HepG2 (cell line): ENCODE measurements at regions not wholly inside any gene's neighbourhood (a gene's known extent, or its start where the extent isn't known, plus 50 kb on each side); places are given as distances from the start of the nearest gene placed in this dataset.

Experiments used
- ATAC-seq: fragments of 200-7000 bp; cut with Tn5 transposase; 3 replicates; pipeline ENCODE4 v1.9.1; 2020; ENCODE audit warnings: mild to moderate bottlenecking, moderate library complexity
- BruUV-seq: library from RNA; stranded (reverse); fragments of 400-500 nt; replicated peaks from 2 replicates; lab custom pipeline; 2021; lab: Mats Ljungman, UMichigan
- CTCF ChIA-PET: fragments of 300-600 bp; formaldehyde crosslinking; extraction: SDS; loops from one replicate; lab custom pipeline; 2021; ENCODE audit warnings: low total read pairs, inconsistent platforms, low intra/inter-chr PET ratio; lab: Yijun Ruan, JAX
- POLR2A ChIA-PET: fragments of 350-600 bp; sonication (Branson Sonifier 250); formaldehyde crosslinking; loops from one replicate; lab custom pipeline; 2020; ENCODE audit warnings: antibody characterized with exemption, inconsistent platforms; lab: Yijun Ruan, JAX
- DNase-seq: peaks from one replicate; pipeline ENCODE4 v3.0.0-alpha.2; 2015; ENCODE audit warnings: low spot score
- FAIRE-seq: peaks from 3 replicates; lab custom pipeline; 2011; peaks lifted over from hg19 to GRCh38; lab: Jason Lieb, UNC
- H2AFZ ChIP-seq: one replicate; pipeline ENCODE4 v1.6.1; 2011; ENCODE audit warnings: low read length, inconsistent platforms
- H3K27ac ChIP-seq: fragments of 300-600 bp; 3 replicates; pipeline ENCODE4 v1.8.0; 2011; ENCODE audit warnings: mixed run types, mild to moderate bottlenecking, mixed read lengths, low read length, inconsistent platforms; ENCODE audit not compliant: insufficient read depth; ENCODE audit errors: extremely low read length
- H3K27me3 ChIP-seq, 2 experiments: fragments of 200-600 bp in 1 of 2; 2 replicates in 1 of 2; 3 replicates in 1 of 2; pipeline versions ENCODE4 v1.6.0 to v1.8.0; 2011; ENCODE audit warnings: low read length in 2 of 2, mild to moderate bottlenecking in 2 of 2, moderate library complexity in 2 of 2, inconsistent platforms in 1 of 2; ENCODE audit not compliant: insufficient read depth in 2 of 2, control insufficient read depth in 1 of 2
- H3K36me3 ChIP-seq, 2 experiments: fragments of 200-600 bp in 1 of 2; replicated peaks in 1 of 2; 2 replicates in 1 of 2; 3 replicates in 1 of 2; pipeline versions ENCODE4 v1.5.1 to v1.8.0; 2011; ENCODE audit warnings: low read length in 2 of 2, inconsistent platforms in 1 of 2; ENCODE audit not compliant: insufficient read depth in 2 of 2, control insufficient read depth in 1 of 2
- H3K4me1 ChIP-seq: 2 replicates; pipeline ENCODE4 v1.5.1; 2012; ENCODE audit warnings: low read length, inconsistent platforms; ENCODE audit not compliant: insufficient read depth
- H3K4me2 ChIP-seq: 2 replicates; pipeline ENCODE4 v1.6.0; 2011; ENCODE audit warnings: low read depth, low read length, inconsistent platforms
- H3K4me3 ChIP-seq, 3 experiments: fragments of 200-600 bp in 1 of 3; sonication (generic), shearing (Covaris generic) in 1 of 3; replicated peaks in 1 of 3; 2 replicates each; pipeline ENCODE4 v1.5.1; 2011 to 2016; ENCODE audit warnings: low read length in 3 of 3, inconsistent platforms in 2 of 3, low read depth in 2 of 3, mild to moderate bottlenecking in 2 of 3, control low read depth in 1 of 3, mixed read lengths in 1 of 3; ENCODE audit not compliant: insufficient read depth in 1 of 3
- H3K79me2 ChIP-seq: one replicate; pipeline ENCODE4 v1.6.1; 2011; ENCODE audit warnings: low read length, inconsistent platforms; ENCODE audit not compliant: insufficient read depth
- H3K9ac ChIP-seq: 2 replicates; pipeline ENCODE4 v1.6.0; 2011; ENCODE audit warnings: mild to moderate bottlenecking, low read depth, low read length, inconsistent platforms; ENCODE audit not compliant: insufficient read depth
- H3K9me3 ChIP-seq: 2 replicates; pipeline ENCODE4 v1.5.1; 2012; ENCODE audit warnings: mild to moderate bottlenecking, low read length
- H4K20me1 ChIP-seq: 2 replicates; pipeline ENCODE4 v1.6.0; 2011; ENCODE audit warnings: inconsistent platforms, mild to moderate bottlenecking, low read length, moderate library complexity; ENCODE audit not compliant: insufficient read depth
- ATF7 ChIP-seq, 2 experiments: fragments of 450-650 bp in 1 of 2; sonication (generic) in 1 of 2; formaldehyde crosslinking in 1 of 2; IDR thresholded peaks; 2 replicates each; pipeline versions ENCODE4 v1.4.0 to v1.6.1; 2016 to 2020; ENCODE audit warnings: antibody characterized with exemption in 1 of 2, mild to moderate bottlenecking in 1 of 2, missing genetic modification reagents in 1 of 2
- CREB1 ChIP-seq, 2 experiments: fragments of 450-650 bp in 1 of 2; IDR thresholded peaks; 2 replicates each; pipeline ENCODE4 v1.6.1; 2016 to 2017; ENCODE audit warnings: control low read depth in 1 of 2, mild to moderate bottlenecking in 1 of 2, missing compliant biosample characterization in 1 of 2, missing genetic modification characterization in 1 of 2
- HCFC1 ChIP-seq: fragments of 150-350 bp; IDR thresholded peaks from 2 replicates; pipeline ENCODE4 v1.6.1; 2014; ENCODE audit warnings: low read depth, low read length
- HNF4A ChIP-seq: sonication (generic); formaldehyde crosslinking; IDR thresholded peaks from 2 replicates; pipeline ENCODE4 v1.4.0; 2020; ENCODE audit warnings: missing genetic modification reagents
- KLF9 ChIP-seq: IDR thresholded peaks from 2 replicates; pipeline ENCODE4 v1.6.1; 2016; ENCODE audit warnings: low read depth
- NFIB ChIP-seq: sonication (generic); formaldehyde crosslinking; IDR thresholded peaks from 2 replicates; pipeline ENCODE4 v1.9.0; 2021; ENCODE audit warnings: missing genetic modification reagents, mild to moderate bottlenecking, borderline replicate concordance
- NFYB ChIP-seq: sonication (generic); formaldehyde crosslinking; IDR thresholded peaks from 2 replicates; pipeline ENCODE4 v1.4.0; 2020; ENCODE audit warnings: missing genetic modification reagents
- PHF20 ChIP-seq: sonication (generic); formaldehyde crosslinking; IDR thresholded peaks from 2 replicates; pipeline ENCODE4 v1.5.0; 2020; ENCODE audit warnings: mild to moderate bottlenecking, missing genetic modification reagents
- TGIF2 ChIP-seq: IDR thresholded peaks from 2 replicates; pipeline ENCODE4 v1.6.1; 2016; ENCODE audit warnings: control low read depth, missing compliant biosample characterization
- ZMAT3 ChIP-seq: sonication (generic); formaldehyde crosslinking; conservative IDR thresholded peaks from 2 replicates; pipeline ENCODE4 v1.7.0; 2021; ENCODE audit warnings: missing genetic modification reagents
- ZNF263 ChIP-seq: sonication (generic); formaldehyde crosslinking; IDR thresholded peaks from 2 replicates; pipeline ENCODE4 v1.4.0; 2020; ENCODE audit warnings: missing genetic modification reagents
- ZNF343 ChIP-seq: sonication (generic); formaldehyde crosslinking; IDR thresholded peaks from 2 replicates; pipeline ENCODE4 v1.4.0; 2020; ENCODE audit warnings: mild to moderate bottlenecking, missing genetic modification reagents
- ZNF547 ChIP-seq: sonication (generic); formaldehyde crosslinking; IDR thresholded peaks from 2 replicates; pipeline ENCODE4 v1.5.1; 2020; ENCODE audit warnings: mild to moderate bottlenecking, missing genetic modification reagents
- ZNF556 ChIP-seq: sonication (generic); formaldehyde crosslinking; IDR thresholded peaks from 2 replicates; pipeline ENCODE4 v1.4.0; 2020; ENCODE audit warnings: mild to moderate bottlenecking, missing genetic modification reagents, borderline replicate concordance
- ZNF589 ChIP-seq: sonication (generic); formaldehyde crosslinking; conservative IDR thresholded peaks from 2 replicates; pipeline ENCODE4 v1.8.0; 2022; ENCODE audit warnings: mild to moderate bottlenecking, moderate library complexity, missing genetic modification reagents
- ZNF773 ChIP-seq: sonication (generic); formaldehyde crosslinking; IDR thresholded peaks from 2 replicates; pipeline ENCODE4 v1.4.0; 2020; ENCODE audit warnings: missing genetic modification reagents, borderline replicate concordance
- ZSCAN25 ChIP-seq: sonication (generic); formaldehyde crosslinking; IDR thresholded peaks from 2 replicates; pipeline ENCODE4 v1.8.0; 2022; ENCODE audit warnings: mild to moderate bottlenecking, missing genetic modification reagents
- WGBS: methylation state at CpG from one replicate; pipeline ENCODE4 v1.1.6; 2017; ENCODE audit warnings: low lambda C conversion rate; 5-methylcytosine and 5-hydroxymethylcytosine counted together
- in situ Hi-C: cut with HindIII; loops from 2 replicates; pipeline ENCODE4 v1.10.0; 2017; ENCODE audit warnings: low pct_unique_long_range_greater_than_20kb; ENCODE audit not compliant: extremely low pct_ligation_motif_present
- intact Hi-C: fragments of 100-400 bp; cut with micrococcal nuclease; formaldehyde crosslinking; loops from one replicate; pipeline ENCODE4 v1.10.0; 2022; ENCODE audit not compliant: unreplicated experiment
- TF ChIP-seq, protein P1 (sequence below): sonication (generic); formaldehyde crosslinking; IDR thresholded peaks from 2 replicates; pipeline ENCODE4 v1.4.0; 2020; ENCODE audit warnings: mild to moderate bottlenecking, low read depth, missing genetic modification reagents
- TF ChIP-seq, protein P2 (sequence below): IDR thresholded peaks from 2 replicates; pipeline ENCODE4 v1.6.1; 2012; ENCODE audit warnings: low read depth, low read length, improper control_type of control experiment
- TF ChIP-seq, protein P3 (sequence below): sonication (generic); formaldehyde crosslinking; IDR thresholded peaks from 2 replicates; pipeline ENCODE4 v1.5.0; 2020; ENCODE audit warnings: mild to moderate bottlenecking, missing genetic modification reagents
- TF ChIP-seq, protein P4 (sequence below): sonication (generic); formaldehyde crosslinking; IDR thresholded peaks from 2 replicates; pipeline ENCODE4 v1.5.0; 2020; ENCODE audit warnings: missing genetic modification reagents

DNA sequence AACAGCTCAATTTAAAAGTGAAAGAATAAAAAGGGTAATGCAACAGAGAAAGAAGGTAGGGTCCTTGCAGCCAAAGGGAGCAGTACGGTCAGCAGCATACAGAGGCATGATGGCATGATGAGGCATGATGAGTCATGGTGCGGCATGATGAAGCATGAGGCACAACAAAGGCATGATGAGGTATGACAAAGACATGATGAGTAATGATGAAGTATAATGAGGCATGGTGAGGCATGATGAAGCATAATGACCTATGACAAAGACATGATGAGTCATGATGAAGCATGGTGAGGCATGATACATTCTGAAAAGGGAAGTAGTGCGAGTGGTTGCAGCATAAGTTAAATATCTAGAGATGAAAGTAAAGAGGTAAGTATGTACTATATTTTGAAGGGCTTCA is 673.2 kb downstream of the TMEM182 start:
- ChIA-PET CTCF (no interaction called here), POLR2A (no interaction called here)
- no peak overlapping the region for H3K4me3 ChIP-seq
- no peak overlapping the region for H3K4me2 ChIP-seq
- no peak overlapping the region for H2AFZ ChIP-seq
- in situ Hi-C loops (no loop called here), intact Hi-C loops (no loop called here)
- H3K9me3 ChIP-seq = peaks cover 6% of the 10 kb centered on the region; the same call in 1 of the 2 replicates
- H4K20me1 ChIP-seq = no peaks in the 10 kb centered on the region
- H3K36me3 ChIP-seq = no peaks in the 10 kb centered on the region
- no TSS peak for BruUV-seq
- DNase-seq = no peak
- no peak for ATAC-seq
- H3K79me2 ChIP-seq = no peaks in the 10 kb centered on the region
- no peak for FAIRE-seq
- H3K27ac ChIP-seq = no peak overlapping the region
- no peaks in the 10 kb centered on the region for H3K4me1 ChIP-seq
- H3K9ac ChIP-seq = no peak overlapping the region
- H3K27me3 ChIP-seq = no peaks in the 10 kb centered on the region
- WGBS = 37% methylated on average over 3 of the region's 3 CpGs
- TF ChIP-seq ZNF263 (no peak), HCFC1 (no peak), ZNF773 (CRISPR knock-in tag) (no peak), PHF20 (CRISPR knock-in tag) (no peak), TGIF2 (no peak), ZNF589 (CRISPR knock-in tag) (no peak), HNF4A (CRISPR knock-in tag) (no peak), ZNF547 (CRISPR knock-in tag) (no peak), ZMAT3 (CRISPR knock-in tag) (no peak), ZNF556 (CRISPR knock-in tag) (no peak), ATF7 (IDR thresholded peaks at IDR 0.05) (peak; percentile 61), ATF7 (CRISPR knock-in tag; IDR thresholded peaks at IDR 0.05) (no peak), NFIB (CRISPR knock-in tag) (no peak), ZNF343 (CRISPR knock-in tag) (no peak), KLF9 (CRISPR knock-in tag) (no peak), CREB1 (IDR thresholded peaks at IDR 0.05) (peak; percentile 89), CREB1 (CRISPR knock-in tag; IDR thresholded peaks at IDR 0.05) (no peak), ZSCAN25 (CRISPR knock-in tag) (no peak), NFYB (CRISPR knock-in tag) (no peak)
- TF ChIP-seq, protein P1, sequence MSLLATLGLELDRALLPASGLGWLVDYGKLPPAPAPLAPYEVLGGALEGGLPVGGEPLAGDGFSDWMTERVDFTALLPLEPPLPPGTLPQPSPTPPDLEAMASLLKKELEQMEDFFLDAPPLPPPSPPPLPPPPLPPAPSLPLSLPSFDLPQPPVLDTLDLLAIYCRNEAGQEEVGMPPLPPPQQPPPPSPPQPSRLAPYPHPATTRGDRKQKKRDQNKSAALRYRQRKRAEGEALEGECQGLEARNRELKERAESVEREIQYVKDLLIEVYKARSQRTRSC = no peak
- TF ChIP-seq, protein P2, sequence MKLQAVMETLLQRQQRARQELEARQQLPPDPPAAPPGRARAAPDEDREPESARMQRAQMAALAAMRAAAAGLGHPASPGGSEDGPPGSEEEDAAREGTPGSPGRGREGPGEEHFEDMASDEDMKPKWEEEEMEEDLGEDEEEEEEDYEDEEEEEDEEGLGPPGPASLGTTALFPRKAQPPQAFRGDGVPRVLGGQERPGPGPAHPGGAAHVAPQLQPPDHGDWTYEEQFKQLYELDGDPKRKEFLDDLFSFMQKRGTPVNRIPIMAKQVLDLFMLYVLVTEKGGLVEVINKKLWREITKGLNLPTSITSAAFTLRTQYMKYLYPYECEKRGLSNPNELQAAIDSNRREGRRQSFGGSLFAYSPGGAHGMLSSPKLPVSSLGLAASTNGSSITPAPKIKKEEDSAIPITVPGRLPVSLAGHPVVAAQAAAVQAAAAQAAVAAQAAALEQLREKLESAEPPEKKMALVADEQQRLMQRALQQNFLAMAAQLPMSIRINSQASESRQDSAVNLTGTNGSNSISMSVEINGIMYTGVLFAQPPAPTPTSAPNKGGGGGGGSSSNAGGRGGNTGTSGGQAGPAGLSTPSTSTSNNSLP = no peak
- TF ChIP-seq, protein P3, sequence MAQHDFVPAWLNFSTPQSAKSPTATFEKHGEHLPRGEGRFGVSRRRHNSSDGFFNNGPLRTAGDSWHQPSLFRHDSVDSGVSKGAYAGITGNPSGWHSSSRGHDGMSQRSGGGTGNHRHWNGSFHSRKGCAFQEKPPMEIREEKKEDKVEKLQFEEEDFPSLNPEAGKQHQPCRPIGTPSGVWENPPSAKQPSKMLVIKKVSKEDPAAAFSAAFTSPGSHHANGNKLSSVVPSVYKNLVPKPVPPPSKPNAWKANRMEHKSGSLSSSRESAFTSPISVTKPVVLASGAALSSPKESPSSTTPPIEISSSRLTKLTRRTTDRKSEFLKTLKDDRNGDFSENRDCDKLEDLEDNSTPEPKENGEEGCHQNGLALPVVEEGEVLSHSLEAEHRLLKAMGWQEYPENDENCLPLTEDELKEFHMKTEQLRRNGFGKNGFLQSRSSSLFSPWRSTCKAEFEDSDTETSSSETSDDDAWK (CRISPR knock-in tag) = no peak
- TF ChIP-seq, protein P4, sequence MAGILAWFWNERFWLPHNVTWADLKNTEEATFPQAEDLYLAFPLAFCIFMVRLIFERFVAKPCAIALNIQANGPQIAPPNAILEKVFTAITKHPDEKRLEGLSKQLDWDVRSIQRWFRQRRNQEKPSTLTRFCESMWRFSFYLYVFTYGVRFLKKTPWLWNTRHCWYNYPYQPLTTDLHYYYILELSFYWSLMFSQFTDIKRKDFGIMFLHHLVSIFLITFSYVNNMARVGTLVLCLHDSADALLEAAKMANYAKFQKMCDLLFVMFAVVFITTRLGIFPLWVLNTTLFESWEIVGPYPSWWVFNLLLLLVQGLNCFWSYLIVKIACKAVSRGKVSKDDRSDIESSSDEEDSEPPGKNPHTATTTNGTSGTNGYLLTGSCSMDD (CRISPR knock-in tag) = no peak
